Tibial artery (tissue), 4 donors: ENCODE measurements at regions not wholly inside any gene's neighbourhood (a gene's known extent, or its start where the extent isn't known, plus 50 kb on each side); places are given as distances from the start of the nearest gene placed in this dataset.

Source experiments
- DNase-seq, 2 donors: peaks; one replicate each; pipeline ENCODE4 v3.0.0-alpha.2; 2019
- H3K27ac ChIP-seq, 2 donors: fragments of 200-600 bp; sonication (generic) in 1 of 2; 1 replicate in 1 of 2; 2 replicates in 1 of 2; pipeline ENCODE4 v1.5.1; 2018 to 2019; ENCODE audit warnings: mild to moderate bottlenecking in 1 of 2
- H3K27me3 ChIP-seq, 2 donors: fragments of 200-600 bp; sonication (generic) in 1 of 2; one replicate each; pipeline versions ENCODE4 v1.5.1 to v1.6.0; 2016 to 2019
- H3K36me3 ChIP-seq, 3 donors: fragments of 200-600 bp; sonication (generic) in 2 of 3; one replicate each; pipeline ENCODE4 v1.5.1; 2016 to 2019; ENCODE audit warnings: mild to moderate bottlenecking in 2 of 3
- H3K4me1 ChIP-seq, 4 donors: fragments of 200-600 bp; sonication (generic) in 2 of 4; 1 replicate in 3 of 4; 2 replicates in 1 of 4; pipeline ENCODE4 v1.5.1; 2016 to 2019
- H3K4me3 ChIP-seq, 2 donors: fragments of 200-600 bp; sonication (generic) in 1 of 2; 1 replicate in 1 of 2; 2 replicates in 1 of 2; pipeline ENCODE4 v1.5.1; 2018 to 2019; ENCODE audit warnings: mild to moderate bottlenecking in 2 of 2
- H3K9me3 ChIP-seq, 3 donors: fragments of 200-600 bp; sonication (generic) in 1 of 3; one replicate each; pipeline ENCODE4 v1.5.1; 2016 to 2019
- intact Hi-C: fragments of 100-400 bp; cut with DNase I; formaldehyde crosslinking; loops from one replicate; pipeline ENCODE4 v1.15.0; 2023; ENCODE audit warnings: low total_unique reads
- TF ChIP-seq, protein P1 (sequence below), 2 experiments: fragments of 200-600 bp in 1 of 2; fragments of 450-650 bp in 1 of 2; IDR thresholded peaks; one replicate each; pipeline ENCODE4 v1.5.1; 2017 to 2019; ENCODE audit warnings: antibody characterized with exemption in 2 of 2, mild to moderate bottlenecking in 1 of 2, moderate library complexity in 1 of 2

DNA sequence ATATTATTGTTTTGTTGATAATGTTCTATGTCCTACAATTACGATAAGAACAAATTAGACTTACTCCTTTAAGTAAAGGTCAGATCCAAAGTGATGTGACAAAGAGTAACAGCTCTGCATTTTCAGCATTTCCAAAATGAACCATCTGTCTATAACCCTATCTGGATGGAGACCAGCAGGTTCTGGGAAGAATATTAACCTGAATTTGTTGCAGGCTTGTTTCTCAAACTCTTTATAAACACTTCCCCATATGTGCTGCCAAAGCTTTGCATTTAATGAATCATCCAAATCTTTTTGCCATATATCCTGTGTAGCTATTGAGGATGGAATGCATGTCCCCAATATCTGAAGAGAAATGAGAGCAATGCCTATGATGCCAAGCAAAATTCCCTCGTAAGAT is 198.9 kb upstream of the SLC27A6 start:
- intact Hi-C loops: no loop called here
- DNase-seq: no peak

DNA sequence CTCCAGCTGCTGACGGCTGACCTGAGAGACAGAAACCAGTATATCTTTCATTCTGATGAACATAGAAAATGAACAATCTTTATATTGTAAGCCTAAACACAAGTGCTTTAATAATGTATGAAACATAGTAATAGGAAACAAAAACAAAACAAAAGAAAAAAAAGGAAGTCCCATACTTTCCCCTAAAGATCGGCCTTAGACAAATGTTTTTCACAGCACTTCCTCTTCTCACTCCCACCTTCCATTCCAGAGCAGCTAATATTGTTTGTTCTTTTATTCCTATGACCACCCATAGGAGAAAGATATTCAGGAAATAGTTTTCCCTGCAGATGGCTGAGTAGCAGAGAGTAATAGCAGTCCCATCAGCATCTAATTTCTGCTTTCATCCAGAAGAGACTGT is 194.4 kb upstream of the SLC27A6 start:
- H3K4me1 ChIP-seq: no peaks in the 10 kb centered on the region
- H3K36me3 ChIP-seq: no peaks in the 10 kb centered on the region
- TF ChIP-seq, protein P1, sequence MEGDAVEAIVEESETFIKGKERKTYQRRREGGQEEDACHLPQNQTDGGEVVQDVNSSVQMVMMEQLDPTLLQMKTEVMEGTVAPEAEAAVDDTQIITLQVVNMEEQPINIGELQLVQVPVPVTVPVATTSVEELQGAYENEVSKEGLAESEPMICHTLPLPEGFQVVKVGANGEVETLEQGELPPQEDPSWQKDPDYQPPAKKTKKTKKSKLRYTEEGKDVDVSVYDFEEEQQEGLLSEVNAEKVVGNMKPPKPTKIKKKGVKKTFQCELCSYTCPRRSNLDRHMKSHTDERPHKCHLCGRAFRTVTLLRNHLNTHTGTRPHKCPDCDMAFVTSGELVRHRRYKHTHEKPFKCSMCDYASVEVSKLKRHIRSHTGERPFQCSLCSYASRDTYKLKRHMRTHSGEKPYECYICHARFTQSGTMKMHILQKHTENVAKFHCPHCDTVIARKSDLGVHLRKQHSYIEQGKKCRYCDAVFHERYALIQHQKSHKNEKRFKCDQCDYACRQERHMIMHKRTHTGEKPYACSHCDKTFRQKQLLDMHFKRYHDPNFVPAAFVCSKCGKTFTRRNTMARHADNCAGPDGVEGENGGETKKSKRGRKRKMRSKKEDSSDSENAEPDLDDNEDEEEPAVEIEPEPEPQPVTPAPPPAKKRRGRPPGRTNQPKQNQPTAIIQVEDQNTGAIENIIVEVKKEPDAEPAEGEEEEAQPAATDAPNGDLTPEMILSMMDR (IDR thresholded peaks at IDR 0.05): no peak
- H3K4me3 ChIP-seq: no peak overlapping the region
- intact Hi-C loops: no loop called here
- H3K9me3 ChIP-seq: no peaks in the 10 kb centered on the region
- no peaks in the 10 kb centered on the region for H3K27me3 ChIP-seq
- H3K27ac ChIP-seq: no peak overlapping the region
- no peak for DNase-seq

More for the DNA sequence above, 198.9 kb upstream of the SLC27A6 start:
- Histone ChIP-seq H3K4me1 (no peaks in the 10 kb centered on the region), H3K27me3 (no peaks in the 10 kb centered on the region), H3K4me3 (no peak overlapping the region), H3K27ac (no peak overlapping the region), H3K36me3 (no peaks in the 10 kb centered on the region), H3K9me3 (no peaks in the 10 kb centered on the region)
- TF ChIP-seq, protein P1 (IDR thresholded peaks at IDR 0.05): no peak

DNA sequence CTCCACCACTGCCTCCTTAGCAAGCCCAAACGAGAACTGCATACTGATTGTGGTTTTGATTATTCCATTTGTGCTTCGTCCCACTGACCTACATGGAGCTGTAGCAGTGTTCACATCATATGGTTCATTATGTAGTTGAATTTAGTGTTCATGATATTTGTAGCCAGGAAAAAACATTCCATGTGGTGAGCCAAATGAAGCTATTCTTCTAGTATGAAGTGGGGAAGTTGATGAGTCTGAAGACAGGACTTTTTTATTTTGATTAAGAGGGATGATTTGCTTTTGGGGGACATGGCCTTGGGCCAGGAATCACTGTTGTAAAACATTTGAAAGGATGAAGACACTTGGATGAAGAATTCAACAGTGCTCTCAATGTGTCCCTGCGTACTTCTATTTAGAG is 192.9 kb upstream of the SLC27A6 start:
- H3K27ac ChIP-seq: no peak overlapping the region
- no peaks in the 10 kb centered on the region for H3K9me3 ChIP-seq
- no peaks in the 10 kb centered on the region for H3K4me1 ChIP-seq
- no peaks in the 10 kb centered on the region for H3K27me3 ChIP-seq
- intact Hi-C loops: no loop called here
- DNase-seq: no peak
- no peaks in the 10 kb centered on the region for H3K36me3 ChIP-seq
- TF ChIP-seq, protein P1 (IDR thresholded peaks at IDR 0.05): no peak
- H3K4me3 ChIP-seq: no peak overlapping the region

DNA sequence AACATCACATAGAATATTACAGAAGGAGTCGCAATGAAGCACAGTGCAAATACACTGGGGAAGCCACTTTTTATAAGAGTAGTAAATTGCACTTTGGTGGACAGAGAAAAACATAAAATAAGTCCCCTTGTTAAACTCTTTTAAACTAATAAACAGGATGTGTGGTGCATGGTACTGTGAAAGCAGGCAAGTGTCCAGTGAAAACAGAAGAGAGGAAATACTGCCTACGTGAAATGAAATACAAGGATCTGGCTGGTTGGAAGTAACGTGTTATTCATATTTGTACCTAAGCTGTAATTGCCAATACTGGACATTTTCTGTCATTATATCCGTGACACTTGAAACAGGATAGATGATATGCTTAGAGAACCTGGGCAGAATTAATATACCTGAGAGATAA is 191.9 kb upstream of the SLC27A6 start:
- no peak for DNase-seq
- H3K4me3 ChIP-seq: no peak overlapping the region
- TF ChIP-seq, protein P1 (IDR thresholded peaks at IDR 0.05): no peak

DNA sequence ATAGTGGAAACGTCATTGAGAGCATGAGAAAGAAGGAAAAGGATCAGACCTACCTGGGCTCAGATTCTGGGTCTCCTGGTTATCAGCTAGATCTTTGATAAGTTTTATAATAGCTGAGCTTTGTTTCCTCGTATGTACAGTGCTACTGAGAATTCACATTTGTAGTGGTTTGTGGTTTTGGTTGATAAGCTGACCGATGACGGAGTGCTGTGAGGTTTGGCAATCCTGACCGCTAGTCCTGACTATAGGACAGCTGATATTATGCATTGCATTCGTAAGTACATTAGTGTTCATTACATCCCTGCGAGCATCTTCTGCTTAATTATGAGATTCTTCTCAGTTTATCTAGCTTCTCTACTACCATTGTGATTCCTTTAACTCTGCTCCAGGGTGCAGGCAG is 190.7 kb upstream of the SLC27A6 start:
- Histone ChIP-seq H3K27ac (no peak overlapping the region), H3K4me3 (no peak overlapping the region), H3K9me3 (no peaks in the 10 kb centered on the region), H3K4me1 (no peaks in the 10 kb centered on the region), H3K36me3 (no peaks in the 10 kb centered on the region), H3K27me3 (no peaks in the 10 kb centered on the region)
- no peak for DNase-seq
- TF ChIP-seq, protein P1 (IDR thresholded peaks at IDR 0.05): no peak
- intact Hi-C loops: no loop called here

More for the DNA sequence above, 191.9 kb upstream of the SLC27A6 start:
- H3K27me3 ChIP-seq: no peaks in the 10 kb centered on the region
- no peaks in the 10 kb centered on the region for H3K36me3 ChIP-seq
- H3K27ac ChIP-seq: no peak overlapping the region
- no peaks in the 10 kb centered on the region for H3K4me1 ChIP-seq
- intact Hi-C loops: no loop called here
- H3K9me3 ChIP-seq: no peaks in the 10 kb centered on the region

DNA sequence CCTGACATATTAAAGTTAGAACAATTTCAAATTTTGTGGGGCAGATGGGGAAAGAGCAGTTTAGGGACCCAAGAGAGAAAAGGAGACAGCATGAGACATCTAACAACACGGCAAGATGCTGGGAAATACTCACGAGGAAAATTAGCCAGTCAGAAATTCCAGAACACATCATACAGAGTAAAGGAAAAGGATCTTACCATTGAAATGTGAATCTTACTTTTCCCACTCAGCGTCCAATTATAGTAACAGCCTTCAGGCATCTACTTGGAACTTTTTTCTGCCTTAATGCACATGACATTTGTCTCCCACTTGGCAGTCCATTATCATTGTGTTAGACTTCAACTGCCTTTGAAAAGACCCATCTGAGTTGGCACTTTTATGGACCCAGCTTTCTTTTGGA is 189.7 kb upstream of the SLC27A6 start:
- no peak overlapping the region for H3K4me3 ChIP-seq
- no peak overlapping the region for H3K27ac ChIP-seq
- TF ChIP-seq, protein P1 (IDR thresholded peaks at IDR 0.05): no peak
- DNase-seq: no peak
- no peaks in the 10 kb centered on the region for H3K9me3 ChIP-seq
- no peaks in the 10 kb centered on the region for H3K36me3 ChIP-seq
- no peaks in the 10 kb centered on the region for H3K4me1 ChIP-seq
- H3K27me3 ChIP-seq: no peaks in the 10 kb centered on the region
- intact Hi-C loops: no loop called here
